GM12878 (cell line): ENCODE measurements at regions not wholly inside any gene's neighbourhood (a gene's known extent, or its start where the extent isn't known, plus 50 kb on each side); places are given as distances from the start of the nearest gene placed in this dataset.

Experiments used
- ATAC-seq: fragments of 200-7000 bp; cut with Tn5 transposase; 3 replicates; pipeline ENCODE4 v1.9.1; 2020; ENCODE audit warnings: mild to moderate bottlenecking, moderate library complexity
- BruUV-seq: library from RNA; stranded (reverse); fragments of 400-500 nt; replicated peaks from 2 replicates; lab custom pipeline; 2021; lab: Mats Ljungman, UMichigan
- CTCF ChIA-PET: fragments of 300-600 bp; sonication (Branson Sonifier 250); formaldehyde crosslinking; extraction: SDS; loops from one replicate; lab custom pipeline; 2021; ENCODE audit warnings: inconsistent platforms; lab: Yijun Ruan, JAX
- POLR2A ChIA-PET: fragments of 350-600 bp; formaldehyde crosslinking; extraction: SDS; loops from one replicate; lab custom pipeline; 2021; ENCODE audit warnings: inconsistent platforms; lab: Charles Lee
- RAD21 ChIA-PET: fragments of 300-600 bp; sonication (Branson Sonifier 250); formaldehyde crosslinking; loops from one replicate; lab custom pipeline; 2023; ENCODE audit warnings: antibody characterized with exemption; ENCODE audit not compliant: unreplicated experiment; lab: Charles Lee
- SMC1A ChIA-PET: fragments of 300-600 bp; sonication (Branson Sonifier 250); formaldehyde crosslinking; loops from one replicate; lab custom pipeline; 2023; ENCODE audit not compliant: unreplicated experiment, uncharacterized antibody; lab: Charles Lee
- DNase-seq: peaks from one replicate; pipeline ENCODE4 v3.0.0-alpha.2; 2011; ENCODE audit warnings: low read depth, low spot score
- FAIRE-seq: peaks from 3 replicates; lab custom pipeline; 2011; peaks lifted over from hg19 to GRCh38; lab: Jason Lieb, UNC
- H2AFZ ChIP-seq: 2 replicates; pipeline ENCODE4 v1.6.0; 2011; ENCODE audit warnings: low read depth, low read length, control low read depth; ENCODE audit not compliant: control insufficient read depth
- H3K27ac ChIP-seq: 2 replicates; pipeline ENCODE4 v1.5.1; 2011; ENCODE audit warnings: control low read depth; ENCODE audit not compliant: control insufficient read depth, insufficient read depth
- H3K27me3 ChIP-seq, 2 experiments: replicated peaks in 1 of 2; 2 replicates each; pipeline versions ENCODE4 v1.6.0 to v1.6.1; 2011; ENCODE audit warnings: low read length in 1 of 2; ENCODE audit not compliant: control insufficient read depth in 2 of 2, insufficient read depth in 2 of 2
- H3K36me3 ChIP-seq, 2 experiments: 2 replicates each; pipeline ENCODE4 v1.5.1; 2011; ENCODE audit warnings: low read length in 1 of 2; ENCODE audit not compliant: control insufficient read depth in 2 of 2, insufficient read depth in 2 of 2
- H3K4me1 ChIP-seq: 2 replicates; pipeline ENCODE4 v1.6.1; 2011; ENCODE audit warnings: mild to moderate bottlenecking, low read length, moderate library complexity, mixed read lengths; ENCODE audit not compliant: control insufficient read depth, insufficient read depth
- H3K4me2 ChIP-seq: 2 replicates; pipeline ENCODE4 v1.6.0; 2011; ENCODE audit warnings: control low read depth; ENCODE audit not compliant: control insufficient read depth, insufficient read depth
- H3K4me3 ChIP-seq: fragments of 200-600 bp; sonication (generic); 2 replicates; pipeline ENCODE4 v1.5.1; 2016
- H3K79me2 ChIP-seq: 2 replicates; pipeline ENCODE4 v1.6.0; 2011; ENCODE audit warnings: low read length; ENCODE audit not compliant: control insufficient read depth, insufficient read depth
- H3K9ac ChIP-seq: 2 replicates; pipeline ENCODE4 v1.8.0; 2011; ENCODE audit warnings: low read length, control low read depth, mixed read lengths; ENCODE audit not compliant: control insufficient read depth, insufficient read depth
- H3K9me3 ChIP-seq: replicated peaks from 3 replicates; pipeline ENCODE4 v1.5.1; 2011; ENCODE audit warnings: mild to moderate bottlenecking, low read length; ENCODE audit not compliant: control insufficient read depth, insufficient read depth
- H4K20me1 ChIP-seq: 2 replicates; pipeline ENCODE4 v1.6.0; 2011; ENCODE audit not compliant: control insufficient read depth, insufficient read depth
- BMI1 ChIP-seq: fragments of 450-650 bp; IDR thresholded peaks from 2 replicates; pipeline ENCODE4 v1.6.1; 2016; ENCODE audit warnings: mild to moderate bottlenecking, moderate library complexity, borderline replicate concordance
- CHD2 ChIP-seq: IDR thresholded peaks from 2 replicates; pipeline ENCODE4 v1.6.1; 2011; ENCODE audit warnings: low read depth, low read length, improper control_type of control experiment, borderline replicate concordance
- E2F4 ChIP-seq: IDR thresholded peaks from 2 replicates; pipeline ENCODE4 v1.6.1; 2012; ENCODE audit warnings: low read depth, low read length, improper control_type of control experiment
- EZH2 ChIP-seq: IDR thresholded peaks from 2 replicates; pipeline ENCODE4 v1.6.1; 2012; ENCODE audit warnings: low read depth, mild to moderate bottlenecking, control low read depth, inconsistent platforms, low read length, borderline replicate concordance; ENCODE audit not compliant: control insufficient read depth
- HDAC2 ChIP-seq: fragments of 200-600 bp; sonication (generic); IDR thresholded peaks from 2 replicates; pipeline ENCODE4 v1.6.1; 2017
- HDGF ChIP-seq: fragments of 450-650 bp; IDR thresholded peaks from 2 replicates; pipeline ENCODE4 v1.6.1; 2016; ENCODE audit warnings: antibody characterized with exemption
- MYB ChIP-seq: fragments of 150-350 bp; IDR thresholded peaks from 2 replicates; pipeline ENCODE4 v1.6.1; 2014; ENCODE audit warnings: mild to moderate bottlenecking, low read depth, low read length, borderline replicate concordance
- POLR2A ChIP-seq: IDR thresholded peaks from 2 replicates; pipeline ENCODE4 v1.6.1; 2011; ENCODE audit warnings: low read depth, mild to moderate bottlenecking, low read length
- RB1 ChIP-seq: fragments of 450-650 bp; formaldehyde crosslinking; IDR thresholded peaks from 2 replicates; pipeline ENCODE4 v1.6.1; 2017; ENCODE audit warnings: mild to moderate bottlenecking, borderline replicate concordance
- RBBP5 ChIP-seq: fragments of 200-600 bp; sonication (generic); conservative IDR thresholded peaks from 2 replicates; pipeline ENCODE4 v1.6.1; 2016
- SUZ12 ChIP-seq: fragments of 200-600 bp; sonication (generic); IDR thresholded peaks from one replicate; pipeline ENCODE4 v1.6.1; 2018; ENCODE audit warnings: antibody characterized with exemption, mild to moderate bottlenecking; ENCODE audit not compliant: unreplicated experiment
- TBL1XR1 ChIP-seq: IDR thresholded peaks from 2 replicates; pipeline ENCODE4 v1.6.1; 2012; ENCODE audit warnings: low read depth, low read length, improper control_type of control experiment
- TCF12 ChIP-seq: IDR thresholded peaks from 2 replicates; pipeline ENCODE4 v1.6.1; 2011; ENCODE audit warnings: low read depth, mild to moderate bottlenecking, low read length
- ZNF207 ChIP-seq: fragments of 450-650 bp; IDR thresholded peaks from 2 replicates; pipeline ENCODE4 v1.6.1; 2014; ENCODE audit warnings: antibody characterized with exemption, mild to moderate bottlenecking, borderline replicate concordance
- ZNF384 ChIP-seq: IDR thresholded peaks from 2 replicates; pipeline ENCODE4 v1.6.1; 2012; ENCODE audit warnings: low read depth, mild to moderate bottlenecking, low read length, improper control_type of control experiment, borderline replicate concordance
- WGBS: methylation state at CpG from one replicate; pipeline ENCODE4 v1.1.6; 2016; ENCODE audit warnings: low lambda C conversion rate; ENCODE audit not compliant: insufficient replicate concordance, insufficient coverage; ENCODE audit errors: missing lambda C conversion rate; 5-methylcytosine and 5-hydroxymethylcytosine counted together
- in situ Hi-C: fragments of 300-500 bp; cut with MboI; formaldehyde crosslinking; loops from 9 replicates; pipeline ENCODE4 v1.14.3; 2018; ENCODE audit warnings: mixed read lengths
- intact Hi-C: fragments of 100-400 bp; cut with micrococcal nuclease; formaldehyde crosslinking; loops from one replicate; pipeline ENCODE4 v1.14.2; 2022; ENCODE audit not compliant: unreplicated experiment
- TF ChIP-seq, protein P1 (sequence below): IDR thresholded peaks from 2 replicates; pipeline ENCODE4 v1.6.1; 2011; ENCODE audit warnings: low read depth, mild to moderate bottlenecking, low read length, moderate library complexity, borderline replicate concordance; ENCODE audit errors: extremely low read depth
- TF ChIP-seq, protein P2 (sequence below): fragments of 450-650 bp; IDR thresholded peaks from 2 replicates; pipeline ENCODE4 v1.6.1; 2017; ENCODE audit warnings: mild to moderate bottlenecking, low read depth, inconsistent platforms; ENCODE audit not compliant: poor library complexity, severe bottlenecking
- TF ChIP-seq, protein P3 (sequence below): fragments of 450-650 bp; IDR thresholded peaks from 2 replicates; pipeline ENCODE4 v1.6.1; 2018; ENCODE audit warnings: mild to moderate bottlenecking, low read depth, moderate library complexity; ENCODE audit not compliant: partially characterized antibody

DNA sequence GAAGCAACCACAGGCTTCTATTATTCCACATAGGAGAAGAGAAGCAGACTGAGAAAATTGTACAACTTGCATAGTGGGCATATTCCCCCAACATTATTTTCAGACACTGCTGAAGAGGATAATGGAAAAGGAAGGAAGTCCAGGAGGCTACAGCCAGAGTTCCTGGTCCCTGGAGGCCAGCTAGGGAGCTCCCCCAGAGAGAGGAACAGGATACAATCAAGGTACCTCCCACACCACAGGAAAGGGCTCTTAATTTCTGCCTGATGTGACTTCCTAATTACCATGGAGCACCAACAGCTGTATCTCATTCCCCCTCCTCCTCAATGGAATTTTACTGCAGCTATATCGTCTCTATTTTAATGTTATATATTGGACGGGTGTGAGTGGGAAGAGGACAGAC, 594.3 kb upstream of the NRSN1 start:
- no peak overlapping the region for H3K9ac ChIP-seq
- no TSS peak for BruUV-seq
- CTCF ChIA-PET: no interaction called here

More for the DNA sequence above, 594.3 kb upstream of the NRSN1 start:
- DNase-seq (no peak), ATAC-seq (no peak), FAIRE-seq (no peak)
- in situ Hi-C loops (no loop called here), intact Hi-C loops (no loop called here)
- Histone ChIP-seq H3K4me2 (no peak overlapping the region), H3K79me2 (no peaks in the 10 kb centered on the region), H2AFZ (no peak overlapping the region), H3K9me3 (no peaks in the 10 kb centered on the region), H3K27me3 (no peaks in the 10 kb centered on the region), H3K4me3 (no peak overlapping the region), H4K20me1 (no peaks in the 10 kb centered on the region), H3K27ac (no peak overlapping the region), H3K36me3 (no peaks in the 10 kb centered on the region), H3K4me1 (no peaks in the 10 kb centered on the region)
- RAD21 ChIA-PET: no interaction called here
- WGBS: 27% methylated on average over 2 of the region's 2 CpGs
- POLR2A ChIA-PET: no interaction called here
- SMC1A ChIA-PET: no interaction called here
- TF ChIP-seq HDGF: no peak
- TF ChIP-seq SUZ12: no peak
- TF ChIP-seq BMI1: no peak
- no peak for TF ChIP-seq ZNF384
- no peak for TF ChIP-seq RB1
- TF ChIP-seq, protein P1, sequence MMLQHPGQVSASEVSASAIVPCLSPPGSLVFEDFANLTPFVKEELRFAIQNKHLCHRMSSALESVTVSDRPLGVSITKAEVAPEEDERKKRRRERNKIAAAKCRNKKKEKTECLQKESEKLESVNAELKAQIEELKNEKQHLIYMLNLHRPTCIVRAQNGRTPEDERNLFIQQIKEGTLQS: no peak
- no peak for TF ChIP-seq POLR2A
- no peak for TF ChIP-seq ZNF207
- TF ChIP-seq, protein P2, sequence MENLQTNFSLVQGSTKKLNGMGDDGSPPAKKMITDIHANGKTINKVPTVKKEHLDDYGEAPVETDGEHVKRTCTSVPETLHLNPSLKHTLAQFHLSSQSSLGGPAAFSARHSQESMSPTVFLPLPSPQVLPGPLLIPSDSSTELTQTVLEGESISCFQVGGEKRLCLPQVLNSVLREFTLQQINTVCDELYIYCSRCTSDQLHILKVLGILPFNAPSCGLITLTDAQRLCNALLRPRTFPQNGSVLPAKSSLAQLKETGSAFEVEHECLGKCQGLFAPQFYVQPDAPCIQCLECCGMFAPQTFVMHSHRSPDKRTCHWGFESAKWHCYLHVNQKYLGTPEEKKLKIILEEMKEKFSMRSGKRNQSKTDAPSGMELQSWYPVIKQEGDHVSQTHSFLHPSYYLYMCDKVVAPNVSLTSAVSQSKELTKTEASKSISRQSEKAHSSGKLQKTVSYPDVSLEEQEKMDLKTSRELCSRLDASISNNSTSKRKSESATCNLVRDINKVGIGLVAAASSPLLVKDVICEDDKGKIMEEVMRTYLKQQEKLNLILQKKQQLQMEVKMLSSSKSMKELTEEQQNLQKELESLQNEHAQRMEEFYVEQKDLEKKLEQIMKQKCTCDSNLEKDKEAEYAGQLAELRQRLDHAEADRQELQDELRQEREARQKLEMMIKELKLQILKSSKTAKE: no peak
- no peak for TF ChIP-seq TCF12
- TF ChIP-seq, protein P3, sequence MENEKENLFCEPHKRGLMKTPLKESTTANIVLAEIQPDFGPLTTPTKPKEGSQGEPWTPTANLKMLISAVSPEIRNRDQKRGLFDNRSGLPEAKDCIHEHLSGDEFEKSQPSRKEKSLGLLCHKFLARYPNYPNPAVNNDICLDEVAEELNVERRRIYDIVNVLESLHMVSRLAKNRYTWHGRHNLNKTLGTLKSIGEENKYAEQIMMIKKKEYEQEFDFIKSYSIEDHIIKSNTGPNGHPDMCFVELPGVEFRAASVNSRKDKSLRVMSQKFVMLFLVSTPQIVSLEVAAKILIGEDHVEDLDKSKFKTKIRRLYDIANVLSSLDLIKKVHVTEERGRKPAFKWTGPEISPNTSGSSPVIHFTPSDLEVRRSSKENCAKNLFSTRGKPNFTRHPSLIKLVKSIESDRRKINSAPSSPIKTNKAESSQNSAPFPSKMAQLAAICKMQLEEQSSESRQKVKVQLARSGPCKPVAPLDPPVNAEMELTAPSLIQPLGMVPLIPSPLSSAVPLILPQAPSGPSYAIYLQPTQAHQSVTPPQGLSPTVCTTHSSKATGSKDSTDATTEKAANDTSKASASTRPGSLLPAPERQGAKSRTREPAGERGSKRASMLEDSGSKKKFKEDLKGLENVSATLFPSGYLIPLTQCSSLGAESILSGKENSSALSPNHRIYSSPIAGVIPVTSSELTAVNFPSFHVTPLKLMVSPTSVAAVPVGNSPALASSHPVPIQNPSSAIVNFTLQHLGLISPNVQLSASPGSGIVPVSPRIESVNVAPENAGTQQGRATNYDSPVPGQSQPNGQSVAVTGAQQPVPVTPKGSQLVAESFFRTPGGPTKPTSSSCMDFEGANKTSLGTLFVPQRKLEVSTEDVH: no peak
- TF ChIP-seq RBBP5: no peak
- no peak for TF ChIP-seq EZH2
- TF ChIP-seq MYB: no peak
- TF ChIP-seq E2F4: no peak
- TF ChIP-seq TBL1XR1: no peak
- TF ChIP-seq CHD2: no peak
- no peak for TF ChIP-seq HDAC2
